ENCODE measurements at regions not wholly inside any gene's neighbourhood (a gene's known extent, or its start where the extent isn't known, plus 50 kb on each side); places are given as distances from the start of the nearest gene placed in this dataset.

DNA sequence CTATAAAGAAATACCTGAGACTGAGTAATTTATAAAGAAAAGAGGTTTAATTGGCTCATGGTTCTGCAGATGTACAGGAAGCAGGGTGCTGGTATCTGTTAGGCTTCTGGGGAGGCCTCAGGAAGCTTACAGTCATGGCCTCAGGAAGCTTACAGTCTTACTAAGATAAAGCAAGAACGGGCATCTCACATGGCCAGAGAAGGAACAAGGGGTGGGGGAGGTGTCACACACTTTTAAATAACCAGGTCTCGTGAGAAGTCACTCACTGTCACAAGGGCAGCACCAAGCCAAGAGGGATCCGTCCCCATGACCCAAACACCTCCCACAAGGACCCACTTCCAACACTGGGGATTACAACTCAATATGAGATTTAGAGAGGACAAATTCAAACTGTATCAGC is 192.8 kb upstream of the B3GAT1 start:
- no peak for TF ChIP-seq POLR2AphosphoS5 (IDR thresholded peaks at IDR 0.05)
- TF ChIP-seq, protein P1, sequence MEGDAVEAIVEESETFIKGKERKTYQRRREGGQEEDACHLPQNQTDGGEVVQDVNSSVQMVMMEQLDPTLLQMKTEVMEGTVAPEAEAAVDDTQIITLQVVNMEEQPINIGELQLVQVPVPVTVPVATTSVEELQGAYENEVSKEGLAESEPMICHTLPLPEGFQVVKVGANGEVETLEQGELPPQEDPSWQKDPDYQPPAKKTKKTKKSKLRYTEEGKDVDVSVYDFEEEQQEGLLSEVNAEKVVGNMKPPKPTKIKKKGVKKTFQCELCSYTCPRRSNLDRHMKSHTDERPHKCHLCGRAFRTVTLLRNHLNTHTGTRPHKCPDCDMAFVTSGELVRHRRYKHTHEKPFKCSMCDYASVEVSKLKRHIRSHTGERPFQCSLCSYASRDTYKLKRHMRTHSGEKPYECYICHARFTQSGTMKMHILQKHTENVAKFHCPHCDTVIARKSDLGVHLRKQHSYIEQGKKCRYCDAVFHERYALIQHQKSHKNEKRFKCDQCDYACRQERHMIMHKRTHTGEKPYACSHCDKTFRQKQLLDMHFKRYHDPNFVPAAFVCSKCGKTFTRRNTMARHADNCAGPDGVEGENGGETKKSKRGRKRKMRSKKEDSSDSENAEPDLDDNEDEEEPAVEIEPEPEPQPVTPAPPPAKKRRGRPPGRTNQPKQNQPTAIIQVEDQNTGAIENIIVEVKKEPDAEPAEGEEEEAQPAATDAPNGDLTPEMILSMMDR (IDR thresholded peaks at IDR 0.05): no peak
